IMR-90 (cell line): ENCODE measurements at regions not wholly inside any gene's neighbourhood (a gene's known extent, or its start where the extent isn't known, plus 50 kb on each side); places are given as distances from the start of the nearest gene placed in this dataset.

Experiments used
- ATAC-seq: fragments of 200-7000 bp; cut with Tn5 transposase; 2 replicates; pipeline ENCODE4 v1.9.1; 2020; ENCODE audit warnings: low read depth, mild to moderate bottlenecking, moderate library complexity
- BruUV-seq: library from RNA; stranded (reverse); fragments of 400-500 nt; replicated peaks from 2 replicates; lab custom pipeline; 2021; lab: Mats Ljungman, UMichigan
- CTCF ChIA-PET: fragments of 300-600 bp; formaldehyde crosslinking; extraction: SDS; loops from one replicate; lab custom pipeline; 2021; ENCODE audit warnings: antibody characterized with exemption; lab: Yijun Ruan, JAX
- POLR2A ChIA-PET: fragments of 300-600 bp; sonication (Branson Sonifier 250); formaldehyde crosslinking; loops from one replicate; lab custom pipeline; 2022; ENCODE audit warnings: antibody characterized with exemption; ENCODE audit not compliant: unreplicated experiment; lab: Charles Lee
- DNase-seq: peaks from one replicate; pipeline ENCODE4 v3.0.0; 2013
- H2AFZ ChIP-seq: replicated peaks from 2 replicates; pipeline ENCODE3; 2013; ENCODE audit warnings: low read length, mild to moderate bottlenecking; ENCODE audit not compliant: poor library complexity
- H2AK5ac ChIP-seq: 2 replicates; pipeline ENCODE4 v1.6.1; 2013; ENCODE audit warnings: low read depth, low read length, inconsistent platforms
- H2AK9ac ChIP-seq: replicated peaks from 2 replicates; pipeline ENCODE3; 2013; ENCODE audit warnings: mild to moderate bottlenecking, low read depth, low read length, moderate library complexity; ENCODE audit not compliant: poor library complexity
- H2BK120ac ChIP-seq: 2 replicates; pipeline ENCODE4 v1.6.1; 2013; ENCODE audit warnings: low read depth, low read length, inconsistent platforms
- H2BK15ac ChIP-seq: 3 replicates; pipeline ENCODE4 v1.6.1; 2013; ENCODE audit warnings: low read depth, low read length, inconsistent platforms
- H2BK20ac ChIP-seq: 2 replicates; pipeline ENCODE4 v1.6.1; 2013; ENCODE audit warnings: low read depth, mild to moderate bottlenecking, inconsistent platforms, low read length, moderate library complexity
- H2BK5ac ChIP-seq: 2 replicates; pipeline ENCODE4 v1.6.1; 2013; ENCODE audit warnings: mild to moderate bottlenecking, low read depth, low read length, inconsistent platforms; ENCODE audit not compliant: poor library complexity, severe bottlenecking
- H3K14ac ChIP-seq: replicated peaks from 2 replicates; pipeline ENCODE4 v1.6.1; 2013; ENCODE audit warnings: low read depth, low read length, inconsistent platforms
- H3K18ac ChIP-seq: 2 replicates; pipeline ENCODE4 v1.6.1; 2013; ENCODE audit warnings: low read depth, low read length, control low read depth
- H3K23ac ChIP-seq: 2 replicates; pipeline ENCODE4 v1.6.1; 2013; ENCODE audit warnings: low read depth, low read length, inconsistent platforms
- H3K27ac ChIP-seq: 2 replicates; pipeline ENCODE4 v1.5.1; 2013; ENCODE audit warnings: mild to moderate bottlenecking, control low read depth, low read length; ENCODE audit not compliant: insufficient read depth
- H3K27me3 ChIP-seq: 2 replicates; pipeline ENCODE4 v1.6.1; 2013; ENCODE audit warnings: low read length; ENCODE audit not compliant: control insufficient read depth, insufficient read depth
- H3K36me3 ChIP-seq: 2 replicates; pipeline ENCODE4 v1.6.1; 2013; ENCODE audit warnings: low read length, mixed read lengths; ENCODE audit not compliant: control insufficient read depth, insufficient read depth
- H3K4ac ChIP-seq: 2 replicates; pipeline ENCODE4 v1.6.1; 2013; ENCODE audit warnings: low read depth, low read length, inconsistent platforms
- H3K4me1 ChIP-seq: 2 replicates; pipeline ENCODE4 v1.6.1; 2013; ENCODE audit warnings: low read length, mixed read lengths; ENCODE audit not compliant: control insufficient read depth, insufficient read depth
- H3K4me2 ChIP-seq: 2 replicates; pipeline ENCODE4 v1.6.1; 2013; ENCODE audit warnings: low read depth, mild to moderate bottlenecking, control low read depth, low read length, moderate library complexity
- H3K4me3 ChIP-seq: 2 replicates; pipeline ENCODE4 v1.5.1; 2013; ENCODE audit warnings: low read depth, mild to moderate bottlenecking, control low read depth, low read length, moderate library complexity; ENCODE audit not compliant: insufficient read depth
- H3K56ac ChIP-seq: 2 replicates; pipeline ENCODE4 v1.6.1; 2013; ENCODE audit warnings: low read length, inconsistent platforms; ENCODE audit not compliant: insufficient read depth; ENCODE audit errors: extremely low read depth
- H3K79me1 ChIP-seq, 2 experiments: 2 replicates each; pipeline ENCODE4 v1.6.1; 2013; ENCODE audit warnings: low read length in 2 of 2, inconsistent platforms in 1 of 2, low read depth in 1 of 2
- H3K9ac ChIP-seq: 2 replicates; pipeline ENCODE4 v1.6.1; 2013; ENCODE audit warnings: low read depth, low read length, control low read depth
- H3K9me1 ChIP-seq: 2 replicates; pipeline ENCODE4 v1.6.1; 2013; ENCODE audit warnings: low read length, inconsistent platforms; ENCODE audit not compliant: insufficient read depth
- H3K9me3 ChIP-seq: 2 replicates; pipeline ENCODE4 v1.6.1; 2013; ENCODE audit warnings: low read length; ENCODE audit not compliant: control insufficient read depth, insufficient read depth
- H4K20me1 ChIP-seq: 2 replicates; pipeline ENCODE4 v1.6.1; 2013; ENCODE audit warnings: low read length, inconsistent platforms; ENCODE audit not compliant: insufficient read depth
- H4K5ac ChIP-seq: 2 replicates; pipeline ENCODE4 v1.6.1; 2013; ENCODE audit warnings: mild to moderate bottlenecking, low read depth, low read length, control low read depth
- H4K8ac ChIP-seq, 2 experiments: 2 replicates each; pipeline ENCODE4 v1.6.1; 2013; ENCODE audit warnings: low read depth in 2 of 2, low read length in 2 of 2, control low read depth in 1 of 2, inconsistent platforms in 1 of 2
- H4K91ac ChIP-seq: 2 replicates; pipeline ENCODE4 v1.6.1; 2013; ENCODE audit warnings: low read depth, low read length, inconsistent platforms; ENCODE audit not compliant: insufficient read depth
- ELK1 ChIP-seq: fragments of 150-350 bp; IDR thresholded peaks from 2 replicates; pipeline ENCODE4 v1.6.1; 2016; ENCODE audit warnings: low read depth, mild to moderate bottlenecking, low read length, moderate library complexity, borderline replicate concordance
- MAFK ChIP-seq: IDR thresholded peaks from 2 replicates; pipeline ENCODE4 v1.6.1; 2012; ENCODE audit warnings: low read depth, low read length, improper control_type of control experiment
- MAZ ChIP-seq: IDR thresholded peaks from 2 replicates; pipeline ENCODE4 v1.6.1; 2012; ENCODE audit warnings: low read depth, mild to moderate bottlenecking, low read length, improper control_type of control experiment, moderate library complexity, borderline replicate concordance
- MXI1 ChIP-seq: IDR thresholded peaks from 2 replicates; pipeline ENCODE4 v1.6.1; 2012; ENCODE audit warnings: low read depth, mild to moderate bottlenecking, low read length, moderate library complexity, borderline replicate concordance
- POLR2A ChIP-seq: IDR thresholded peaks from 2 replicates; pipeline ENCODE4 v1.6.1; 2012; ENCODE audit warnings: mild to moderate bottlenecking, low read depth, low read length
- RCOR1 ChIP-seq: IDR thresholded peaks from 2 replicates; pipeline ENCODE4 v1.6.1; 2012; ENCODE audit warnings: mild to moderate bottlenecking, low read length, improper control_type of control experiment; ENCODE audit not compliant: insufficient replicate concordance
- RFX5 ChIP-seq: IDR thresholded peaks from 2 replicates; pipeline ENCODE4 v1.8.0; 2012; ENCODE audit warnings: low read depth, mild to moderate bottlenecking, low read length, moderate library complexity
- SMC3 ChIP-seq: fragments of 150-350 bp; IDR thresholded peaks from 2 replicates; pipeline ENCODE4 v1.6.1; 2016; ENCODE audit warnings: low read depth, mild to moderate bottlenecking, antibody characterized with exemption, low read length, moderate library complexity
- WGBS, 2 experiments: methylation state at CpG; one replicate each; pipeline versions ENCODE4 v1.1.5 to v1.1.7; 2013; ENCODE audit warnings: missing lambda C conversion rate in 2 of 2; ENCODE audit not compliant: insufficient read length in 1 of 2; ENCODE audit errors: extremely low coverage in 2 of 2; 5-methylcytosine and 5-hydroxymethylcytosine counted together
- dilution Hi-C: fragments of 300-500 bp; cut with HindIII; formaldehyde crosslinking; loops from one replicate; pipeline ENCODE4 v1.14.3; 2018; ENCODE audit warnings: low sequenced_read_pairs; ENCODE audit not compliant: unreplicated experiment
- in situ Hi-C: fragments of 300-500 bp; cut with MboI; formaldehyde crosslinking; loops from 3 replicates; pipeline ENCODE4 v1.14.3; 2019; ENCODE audit warnings: low sequenced_read_pairs, inconsistent platforms, mixed read lengths
- intact Hi-C: fragments of 100-400 bp; cut with micrococcal nuclease; formaldehyde crosslinking; loops from 2 replicates; pipeline ENCODE4 v1.10.0; 2022

- H4K5ac ChIP-seq, result no peak overlapping the region
- intact Hi-C loops (no loop called here), dilution Hi-C loops (no loop called here), in situ Hi-C loops (no loop called here)
- H2BK5ac ChIP-seq, result no peak overlapping the region
- DNase-seq, result no peak
- no peak overlapping the region for H2AK9ac ChIP-seq
- H3K4me2 ChIP-seq, result no peak overlapping the region
- H3K36me3 ChIP-seq, result no peaks in the 10 kb centered on the region
- 0 out of 2 replicates have a peak, but pooled peaks cover 2% of the 10 kb centered on the region for H3K9me3 ChIP-seq
- ChIA-PET CTCF (no interaction called here), POLR2A (no interaction called here)
- H3K9ac ChIP-seq, result no peak overlapping the region
- H3K14ac ChIP-seq, result no peak overlapping the region
- no peak overlapping the region for H3K4ac ChIP-seq
- no peak overlapping the region for H3K18ac ChIP-seq
- H2AK5ac ChIP-seq, result no peak overlapping the region
- H4K8ac ChIP-seq, result no peak overlapping the region
- no peaks in the 10 kb centered on the region for H3K9me1 ChIP-seq
- no peak overlapping the region for H4K91ac ChIP-seq
- peaks cover 46% of the 10 kb centered on the region for H3K27me3 ChIP-seq
- WGBS, 2 experiments, result no CpG with 5 or more reads among the region's 19 CpGs
- H3K27ac ChIP-seq, result no peak overlapping the region
- H3K4me1 ChIP-seq, result no peaks in the 10 kb centered on the region
- ATAC-seq, result peak; percentile 21; the same call in 1 of the 2 replicates
- H2BK15ac ChIP-seq, result no peak overlapping the region
- no TSS peak for BruUV-seq
- TF ChIP-seq MAZ (no peak), RFX5 (no peak), POLR2A (no peak), MAFK (no peak), RCOR1 (no peak), ELK1 (no peak), MXI1 (no peak), SMC3 (no peak)
- H3K4me3 ChIP-seq, result no peak overlapping the region
- H2BK20ac ChIP-seq, result no peak overlapping the region
- no peaks in the 10 kb centered on the region for H3K79me1 ChIP-seq
- H2AFZ ChIP-seq, result peak overlapping the region; percentile 60
- no peak overlapping the region for H2BK120ac ChIP-seq
- no peaks in the 10 kb centered on the region for H4K20me1 ChIP-seq
- H3K56ac ChIP-seq, result no peak overlapping the region
- H3K23ac ChIP-seq, result no peak overlapping the region
Observed at GRCh38 chr9:126036881-126037291, 289.7 kb downstream of the PBX3 start.
